Renal cortex interstitium (tissue), 11 donors: ENCODE measurements at regions not wholly inside any gene's neighbourhood (a gene's known extent, or its start where the extent isn't known, plus 50 kb on each side); places are given as distances from the start of the nearest gene placed in this dataset.

Experiments used
- DNase-seq, 11 donors: peaks; one replicate each; pipeline ENCODE4 v3.0.0-alpha.2; 2013; ENCODE audit warnings: low read depth in 9 of 11, low spot score in 4 of 11; ENCODE audit errors: extremely low read depth in 1 of 11

GRCh38 chr6:105509506-105510331 is 106.8 kb upstream of the PREP start:
- DNase-seq, result no peak

DNA sequence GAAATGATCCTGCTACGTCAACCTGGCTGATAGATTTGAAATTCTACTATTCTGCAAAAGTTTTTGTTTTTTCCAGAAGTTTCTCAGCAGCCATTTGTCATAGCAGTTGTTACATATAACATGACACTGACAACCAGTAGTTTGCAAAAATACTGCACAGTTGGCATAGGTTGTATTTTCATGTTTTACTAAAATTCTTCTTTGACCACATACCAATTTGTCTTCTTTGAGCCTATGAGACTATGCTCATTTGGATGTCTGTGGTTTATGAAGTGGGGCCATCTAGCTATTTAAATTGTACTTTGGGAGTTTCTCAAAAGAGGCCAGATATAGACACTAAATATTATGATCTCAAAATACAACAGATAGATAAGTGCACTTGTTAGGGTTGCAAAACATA is 104.9 kb upstream of the PREP start:
- DNase-seq, result no peak

- DNase-seq, result no peak
These were observed 101.8 kb upstream of the PREP start for GRCh38 chr6:105504706-105505105.

- DNase-seq, result no peak
These were observed 100.8 kb upstream of the PREP start for GRCh38 chr6:105503641-105504040.

GRCh38 chr6:105501826-105502344 is 99.0 kb upstream of the PREP start:
- DNase-seq, result no peak

- no peak for DNase-seq
These were observed 98.4 kb upstream of the PREP start for GRCh38 chr6:105501246-105501645.

GRCh38 chr6:105500693-105501092 is 97.8 kb upstream of the PREP start:
- DNase-seq, result no peak

DNA sequence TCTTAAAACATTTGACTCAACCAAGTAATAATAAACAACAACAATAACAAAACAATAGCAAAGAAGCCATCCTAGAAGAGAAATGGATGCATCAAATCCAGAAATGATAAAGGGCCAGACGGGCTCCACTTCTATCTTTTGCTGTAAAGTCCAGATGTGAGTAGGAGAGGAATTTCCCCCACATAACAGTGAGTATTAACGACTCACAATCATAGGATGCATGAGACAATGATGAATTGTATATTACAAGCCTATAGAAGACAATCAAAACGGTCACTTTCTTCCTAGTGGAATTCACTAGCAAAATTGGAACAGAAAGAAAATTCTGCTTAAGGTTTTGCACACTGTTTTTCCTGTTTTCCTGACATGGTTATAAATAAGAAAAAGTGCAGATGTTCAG is 97.0 kb upstream of the PREP start:
- no peak for DNase-seq

GRCh38 chr6:105499136-105499870 is 96.4 kb upstream of the PREP start:
- no peak for DNase-seq

DNA sequence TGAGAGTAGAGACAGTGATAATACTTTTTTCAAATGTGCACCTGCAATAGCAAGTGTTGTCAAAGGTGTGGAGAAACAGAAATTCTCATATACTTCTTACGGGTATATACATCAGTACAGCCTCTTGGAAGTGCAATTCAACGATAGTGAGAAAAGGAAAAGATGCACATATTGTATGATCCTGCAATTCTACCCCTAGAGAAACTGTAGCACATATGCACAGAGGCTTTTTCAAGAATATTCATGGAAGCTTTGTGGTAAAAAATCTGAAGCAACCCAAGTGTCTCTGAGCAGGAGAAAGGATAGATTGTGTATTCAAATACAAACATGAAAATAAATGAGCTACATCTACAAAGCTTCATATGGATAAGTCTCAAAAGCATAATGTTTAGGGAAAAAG is 94.7 kb upstream of the PREP start:
- no peak for DNase-seq

GRCh38 chr6:105495515-105495914 is 92.6 kb upstream of the PREP start:
- no peak for DNase-seq

DNA sequence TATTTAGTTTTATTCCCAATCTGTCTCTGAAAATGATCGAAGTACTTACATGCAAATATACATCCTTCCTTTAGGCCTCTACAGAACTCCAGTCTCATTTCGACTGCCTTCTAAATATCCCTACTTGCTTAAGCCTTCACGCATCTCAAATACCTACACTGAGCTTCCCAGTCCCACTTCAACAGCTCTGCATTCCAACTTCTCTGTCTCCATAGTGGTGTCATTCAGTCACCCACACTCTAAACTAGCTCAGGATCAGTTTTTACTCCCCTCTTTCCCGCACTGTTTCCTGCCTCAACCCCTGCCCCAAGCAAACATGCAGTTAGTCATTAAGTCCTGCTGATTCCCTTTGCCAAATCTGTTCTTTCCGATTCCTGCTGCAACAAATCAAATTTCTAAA is 91.8 kb upstream of the PREP start:
- no peak for DNase-seq

DNA sequence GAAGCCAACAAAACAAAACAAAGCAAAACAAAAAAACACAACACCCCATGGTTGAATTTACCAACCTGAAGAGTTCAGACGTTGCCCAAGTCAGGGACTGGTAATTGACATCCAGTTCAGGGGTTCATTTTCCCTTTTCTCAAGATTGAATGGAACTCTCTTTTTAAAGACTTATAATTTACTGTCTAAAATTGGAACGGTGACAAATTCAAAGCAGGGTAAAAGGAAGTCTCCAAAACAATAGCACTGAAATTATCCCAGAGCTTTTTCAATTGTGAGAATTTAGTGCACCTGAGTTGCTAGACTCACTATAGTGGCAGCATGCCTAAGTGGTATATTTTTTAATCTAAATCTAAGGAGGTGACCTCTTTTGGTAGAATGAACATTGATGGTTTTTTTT is 90.9 kb upstream of the PREP start:
- DNase-seq, result no peak

DNA sequence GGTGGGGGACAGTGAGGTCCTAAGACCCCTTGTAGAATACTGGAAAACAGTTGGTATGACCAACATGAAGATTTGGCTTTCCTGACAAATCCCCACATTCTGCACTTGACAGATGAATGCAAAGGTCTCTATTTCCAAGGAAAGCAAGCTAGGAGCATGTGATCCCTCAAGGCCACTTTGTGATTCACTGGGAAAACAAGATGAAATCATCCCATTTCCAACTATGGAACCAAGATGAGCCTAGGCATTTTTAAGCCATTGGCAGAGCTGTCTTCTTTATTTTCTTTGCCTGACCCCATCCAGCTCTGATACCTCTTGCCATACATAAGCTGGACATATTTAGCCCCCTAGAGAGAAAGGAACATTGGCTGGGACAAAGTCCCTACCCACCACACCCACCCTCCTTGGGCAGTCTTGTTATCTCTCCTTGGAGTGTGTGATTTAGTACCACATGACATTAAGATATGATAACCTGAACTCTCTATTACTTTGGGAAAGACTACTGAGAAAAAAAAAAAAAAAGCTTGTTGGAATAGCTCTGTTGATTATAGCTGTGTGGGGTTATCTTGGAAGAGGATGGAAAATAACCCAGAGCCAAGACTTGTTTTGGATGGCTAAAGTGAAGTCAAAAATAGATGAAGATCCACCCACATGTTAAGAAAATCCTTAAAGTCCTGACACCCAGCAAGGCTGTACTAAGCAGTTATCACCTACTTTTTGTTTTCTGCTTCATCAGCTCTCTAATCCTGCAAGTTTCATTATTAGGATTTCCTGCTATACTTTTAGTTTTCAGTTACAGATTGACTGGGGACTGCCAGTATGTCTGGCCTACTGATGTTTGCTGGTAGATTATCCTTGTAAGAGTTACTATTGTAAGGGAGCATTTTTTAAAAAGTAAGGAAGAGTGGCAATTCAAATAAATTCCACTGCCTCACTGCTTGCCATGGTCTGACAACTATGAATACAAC is 90.1 kb upstream of the PREP start:
- no peak for DNase-seq

GRCh38 chr6:105489216-105489530 is 86.3 kb upstream of the PREP start:
- DNase-seq, result no peak

- DNase-seq, result no peak
These were observed 85.8 kb upstream of the PREP start for GRCh38 chr6:105488516-105489215.

DNA sequence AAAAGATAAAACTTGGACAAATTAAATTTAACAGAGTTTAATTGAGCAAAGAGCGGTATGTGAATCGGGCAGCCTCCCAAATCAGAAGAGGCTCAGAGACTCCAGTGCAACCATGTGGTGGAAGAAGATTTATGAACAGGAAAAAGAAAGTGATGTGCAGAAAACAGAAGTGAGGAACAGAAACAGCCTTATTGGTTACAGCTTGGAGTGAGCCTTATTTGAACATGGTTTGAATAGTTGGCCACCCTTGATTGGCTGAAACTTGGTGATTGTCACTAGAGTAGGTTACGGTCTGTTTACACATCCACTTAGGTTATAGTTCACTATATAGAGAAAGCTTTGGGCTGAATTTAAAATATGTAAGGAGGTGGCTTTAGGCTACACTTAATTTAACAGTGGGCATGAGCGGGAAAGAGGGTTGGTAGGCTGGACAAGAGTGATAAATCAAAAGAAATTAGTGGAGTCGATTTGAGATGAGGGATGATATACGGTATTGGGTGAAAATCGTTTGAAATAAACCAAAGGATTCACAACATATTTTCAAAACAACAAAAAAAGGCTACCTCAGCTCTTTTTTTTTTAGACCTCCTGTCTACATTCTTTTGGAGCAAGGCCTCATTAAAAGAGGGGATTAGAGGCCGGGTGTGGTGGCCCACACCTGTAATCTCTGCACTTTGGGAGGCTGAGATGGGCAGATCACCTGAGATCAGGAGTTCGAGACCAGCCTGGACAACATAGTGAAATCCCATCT is 84.3 kb upstream of the PREP start:
- no peak for DNase-seq

DNA sequence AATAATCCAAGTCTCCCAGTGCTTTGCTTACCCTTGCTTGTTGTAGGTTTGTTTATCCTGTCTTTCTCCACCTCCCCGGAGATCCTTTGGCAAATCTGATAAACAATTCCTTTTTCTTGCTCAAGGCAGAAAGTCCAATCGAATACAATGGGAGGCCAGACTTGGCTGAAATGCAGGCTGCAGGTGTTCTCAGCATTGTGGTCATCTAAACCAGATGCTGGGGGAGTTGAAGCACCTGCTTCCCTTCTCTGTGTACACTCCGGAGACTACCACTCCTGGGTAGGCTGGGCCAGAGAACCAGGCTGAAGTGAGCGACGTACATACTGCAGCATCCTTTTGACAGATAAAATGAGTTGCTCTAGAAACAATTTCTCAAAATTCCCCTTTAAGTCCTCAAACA is 82.6 kb upstream of the PREP start:
- no peak for DNase-seq
